IMR-90 (cell line): ENCODE measurements at regions not wholly inside any gene's neighbourhood (a gene's known extent, or its start where the extent isn't known, plus 50 kb on each side); places are given as distances from the start of the nearest gene placed in this dataset.

Experiments used
- CEBPB ChIP-seq: IDR thresholded peaks from 2 replicates; pipeline ENCODE4 v1.6.1; 2012; ENCODE audit warnings: low read depth, low read length, improper control_type of control experiment
- MXI1 ChIP-seq: IDR thresholded peaks from 2 replicates; pipeline ENCODE4 v1.6.1; 2012; ENCODE audit warnings: low read depth, mild to moderate bottlenecking, low read length, moderate library complexity, borderline replicate concordance
- POLR2A ChIP-seq: IDR thresholded peaks from 2 replicates; pipeline ENCODE4 v1.6.1; 2012; ENCODE audit warnings: mild to moderate bottlenecking, low read depth, low read length
- RAD21 ChIP-seq: IDR thresholded peaks from 2 replicates; pipeline ENCODE4 v1.6.1; 2012; ENCODE audit warnings: low read length, improper control_type of control experiment
- TF ChIP-seq, protein P1 (sequence below): conservative IDR thresholded peaks from 2 replicates; pipeline ENCODE4 v1.5.1; 2012; ENCODE audit warnings: mild to moderate bottlenecking, low read depth, low read length, improper control_type of control experiment

DNA sequence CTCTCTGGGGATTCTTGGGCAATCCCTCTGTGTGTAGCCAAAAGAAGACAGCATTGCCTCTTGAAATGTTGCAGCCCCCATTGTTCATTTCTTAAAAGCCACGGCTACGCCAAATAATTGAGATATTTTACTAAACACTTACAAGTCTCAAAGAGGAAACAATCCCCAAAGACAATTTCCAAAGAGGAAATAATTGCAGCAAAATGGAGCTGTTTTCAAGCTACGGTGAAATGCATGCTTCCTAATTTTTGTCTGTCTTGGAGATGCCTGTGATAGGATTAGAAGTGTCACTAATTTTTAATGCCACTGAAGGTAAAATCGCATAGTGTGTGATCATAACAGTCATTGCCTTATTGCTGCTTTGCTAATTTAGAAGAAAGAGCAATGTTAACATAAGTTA is 72.9 kb upstream of the NAMPT start:
- TF ChIP-seq RAD21 (no peak), MXI1 (no peak), CEBPB (no peak), POLR2A (no peak)
- TF ChIP-seq, protein P1, sequence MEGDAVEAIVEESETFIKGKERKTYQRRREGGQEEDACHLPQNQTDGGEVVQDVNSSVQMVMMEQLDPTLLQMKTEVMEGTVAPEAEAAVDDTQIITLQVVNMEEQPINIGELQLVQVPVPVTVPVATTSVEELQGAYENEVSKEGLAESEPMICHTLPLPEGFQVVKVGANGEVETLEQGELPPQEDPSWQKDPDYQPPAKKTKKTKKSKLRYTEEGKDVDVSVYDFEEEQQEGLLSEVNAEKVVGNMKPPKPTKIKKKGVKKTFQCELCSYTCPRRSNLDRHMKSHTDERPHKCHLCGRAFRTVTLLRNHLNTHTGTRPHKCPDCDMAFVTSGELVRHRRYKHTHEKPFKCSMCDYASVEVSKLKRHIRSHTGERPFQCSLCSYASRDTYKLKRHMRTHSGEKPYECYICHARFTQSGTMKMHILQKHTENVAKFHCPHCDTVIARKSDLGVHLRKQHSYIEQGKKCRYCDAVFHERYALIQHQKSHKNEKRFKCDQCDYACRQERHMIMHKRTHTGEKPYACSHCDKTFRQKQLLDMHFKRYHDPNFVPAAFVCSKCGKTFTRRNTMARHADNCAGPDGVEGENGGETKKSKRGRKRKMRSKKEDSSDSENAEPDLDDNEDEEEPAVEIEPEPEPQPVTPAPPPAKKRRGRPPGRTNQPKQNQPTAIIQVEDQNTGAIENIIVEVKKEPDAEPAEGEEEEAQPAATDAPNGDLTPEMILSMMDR: no peak
